NT2/D1 (cell line): ENCODE measurements at regions not wholly inside any gene's neighbourhood (a gene's known extent, or its start where the extent isn't known, plus 50 kb on each side); places are given as distances from the start of the nearest gene placed in this dataset.

Experiments
- SUZ12 ChIP-seq: IDR thresholded peaks from 2 replicates; pipeline ENCODE4 v1.6.1; 2011; ENCODE audit not compliant: insufficient read length, insufficient read depth; ENCODE audit errors: extremely low read depth
- YY1 ChIP-seq: IDR thresholded peaks from 2 replicates; pipeline ENCODE4 v1.6.1; 2011; ENCODE audit not compliant: insufficient read length, insufficient read depth

GRCh38 chr3:41018855-41019254 lies 180.4 kb upstream of the CTNNB1 start:
- TF ChIP-seq SUZ12 (no peak), YY1 (no peak)
